Glutamatergic neuron (in vitro differentiated cells): ENCODE measurements at regions not wholly inside any gene's neighbourhood (a gene's known extent, or its start where the extent isn't known, plus 50 kb on each side); places are given as distances from the start of the nearest gene placed in this dataset.

Experiments
- DNase-seq: peaks from one replicate; pipeline ENCODE4 v3.0.0; 2022
- H3K27ac Mint-ChIP-seq: one replicate; pipeline ENCODE4 v1.8.0; 2020; ENCODE audit warnings: mild to moderate bottlenecking, mixed read lengths, inconsistent platforms; ENCODE audit not compliant: unreplicated experiment
- H3K27me3 Mint-ChIP-seq: one replicate; pipeline ENCODE4 v1.8.0; 2020; ENCODE audit warnings: mild to moderate bottlenecking, moderate library complexity, mixed read lengths, inconsistent platforms; ENCODE audit not compliant: unreplicated experiment
- H3K36me3 Mint-ChIP-seq: one replicate; pipeline ENCODE4 v1.8.0; 2020; ENCODE audit warnings: mild to moderate bottlenecking, mixed read lengths, inconsistent platforms; ENCODE audit not compliant: unreplicated experiment
- H3K4me1 Mint-ChIP-seq: one replicate; pipeline ENCODE4 v1.8.0; 2020; ENCODE audit warnings: mild to moderate bottlenecking, low read depth, mixed read lengths, inconsistent platforms; ENCODE audit not compliant: unreplicated experiment
- H3K4me3 Mint-ChIP-seq: one replicate; pipeline ENCODE4 v1.8.0; 2020; ENCODE audit warnings: mild to moderate bottlenecking, mixed read lengths, inconsistent platforms; ENCODE audit not compliant: unreplicated experiment
- H3K9me3 Mint-ChIP-seq: one replicate; pipeline ENCODE4 v1.8.0; 2020; ENCODE audit warnings: mild to moderate bottlenecking, moderate library complexity, mixed read lengths, inconsistent platforms; ENCODE audit not compliant: unreplicated experiment
- TF ChIP-seq, protein P1 (sequence below): fragments of 200-600 bp; sonication (generic); IDR thresholded peaks from one replicate; pipeline ENCODE4 v1.5.0; 2021; ENCODE audit not compliant: partially characterized antibody, unreplicated experiment

DNA sequence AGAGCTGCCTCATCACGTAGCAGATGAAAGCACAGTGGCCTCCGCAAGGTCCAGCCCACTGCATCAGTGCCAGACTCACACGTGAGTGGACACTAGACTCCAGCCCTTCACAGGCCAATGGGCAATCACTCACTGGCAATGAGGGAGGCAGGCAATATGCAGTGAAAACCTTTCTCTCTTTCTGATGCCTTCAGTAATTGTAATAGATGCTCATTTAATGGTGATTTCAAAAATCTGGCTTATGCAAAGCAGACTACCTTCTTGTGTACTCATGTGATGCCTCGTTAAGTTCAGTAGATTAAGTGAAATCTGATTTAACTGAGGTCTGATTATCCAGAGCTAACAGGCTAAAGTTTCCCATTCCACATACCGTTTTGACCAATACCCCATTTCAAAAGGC, 546.9 kb downstream of the MIAT start:
- TF ChIP-seq, protein P1, sequence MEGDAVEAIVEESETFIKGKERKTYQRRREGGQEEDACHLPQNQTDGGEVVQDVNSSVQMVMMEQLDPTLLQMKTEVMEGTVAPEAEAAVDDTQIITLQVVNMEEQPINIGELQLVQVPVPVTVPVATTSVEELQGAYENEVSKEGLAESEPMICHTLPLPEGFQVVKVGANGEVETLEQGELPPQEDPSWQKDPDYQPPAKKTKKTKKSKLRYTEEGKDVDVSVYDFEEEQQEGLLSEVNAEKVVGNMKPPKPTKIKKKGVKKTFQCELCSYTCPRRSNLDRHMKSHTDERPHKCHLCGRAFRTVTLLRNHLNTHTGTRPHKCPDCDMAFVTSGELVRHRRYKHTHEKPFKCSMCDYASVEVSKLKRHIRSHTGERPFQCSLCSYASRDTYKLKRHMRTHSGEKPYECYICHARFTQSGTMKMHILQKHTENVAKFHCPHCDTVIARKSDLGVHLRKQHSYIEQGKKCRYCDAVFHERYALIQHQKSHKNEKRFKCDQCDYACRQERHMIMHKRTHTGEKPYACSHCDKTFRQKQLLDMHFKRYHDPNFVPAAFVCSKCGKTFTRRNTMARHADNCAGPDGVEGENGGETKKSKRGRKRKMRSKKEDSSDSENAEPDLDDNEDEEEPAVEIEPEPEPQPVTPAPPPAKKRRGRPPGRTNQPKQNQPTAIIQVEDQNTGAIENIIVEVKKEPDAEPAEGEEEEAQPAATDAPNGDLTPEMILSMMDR, result no peak
- DNase-seq, result no peak
- no peak overlapping the region for H3K4me3 Mint-ChIP-seq
- H3K9me3 Mint-ChIP-seq, result peaks cover 3% of the 10 kb centered on the region
- no peaks in the 10 kb centered on the region for H3K4me1 Mint-ChIP-seq
- H3K27ac Mint-ChIP-seq, result no peak overlapping the region
- H3K27me3 Mint-ChIP-seq, result peaks cover 1% of the 10 kb centered on the region
- H3K36me3 Mint-ChIP-seq, result no peaks in the 10 kb centered on the region

DNA sequence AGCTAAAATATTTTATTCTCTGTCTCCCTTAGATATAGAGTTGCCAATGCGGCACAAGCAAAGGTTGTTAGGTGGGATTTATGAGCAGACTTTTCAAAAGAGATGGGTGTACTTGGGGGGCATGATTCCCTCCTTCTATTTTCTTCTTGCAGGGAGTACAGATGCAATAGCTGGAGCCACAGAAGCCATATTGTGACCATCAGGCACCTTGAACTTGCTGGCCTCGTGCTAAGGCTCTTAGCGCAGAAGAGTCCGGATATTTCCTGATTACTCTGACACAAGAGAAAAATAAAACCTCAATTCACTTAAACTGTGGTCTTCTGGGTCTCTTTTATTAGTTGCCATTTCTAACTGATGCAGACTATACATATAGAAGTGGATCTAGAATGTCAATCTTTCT, 547.4 kb downstream of the MIAT start:
- Mint-ChIP-seq H3K9me3 (peaks cover 3% of the 10 kb centered on the region), H3K4me1 (no peaks in the 10 kb centered on the region), H3K27ac (no peak overlapping the region), H3K27me3 (peaks cover 1% of the 10 kb centered on the region), H3K36me3 (no peaks in the 10 kb centered on the region), H3K4me3 (no peak overlapping the region)
- no peak for DNase-seq
- TF ChIP-seq, protein P1, result no peak

DNA sequence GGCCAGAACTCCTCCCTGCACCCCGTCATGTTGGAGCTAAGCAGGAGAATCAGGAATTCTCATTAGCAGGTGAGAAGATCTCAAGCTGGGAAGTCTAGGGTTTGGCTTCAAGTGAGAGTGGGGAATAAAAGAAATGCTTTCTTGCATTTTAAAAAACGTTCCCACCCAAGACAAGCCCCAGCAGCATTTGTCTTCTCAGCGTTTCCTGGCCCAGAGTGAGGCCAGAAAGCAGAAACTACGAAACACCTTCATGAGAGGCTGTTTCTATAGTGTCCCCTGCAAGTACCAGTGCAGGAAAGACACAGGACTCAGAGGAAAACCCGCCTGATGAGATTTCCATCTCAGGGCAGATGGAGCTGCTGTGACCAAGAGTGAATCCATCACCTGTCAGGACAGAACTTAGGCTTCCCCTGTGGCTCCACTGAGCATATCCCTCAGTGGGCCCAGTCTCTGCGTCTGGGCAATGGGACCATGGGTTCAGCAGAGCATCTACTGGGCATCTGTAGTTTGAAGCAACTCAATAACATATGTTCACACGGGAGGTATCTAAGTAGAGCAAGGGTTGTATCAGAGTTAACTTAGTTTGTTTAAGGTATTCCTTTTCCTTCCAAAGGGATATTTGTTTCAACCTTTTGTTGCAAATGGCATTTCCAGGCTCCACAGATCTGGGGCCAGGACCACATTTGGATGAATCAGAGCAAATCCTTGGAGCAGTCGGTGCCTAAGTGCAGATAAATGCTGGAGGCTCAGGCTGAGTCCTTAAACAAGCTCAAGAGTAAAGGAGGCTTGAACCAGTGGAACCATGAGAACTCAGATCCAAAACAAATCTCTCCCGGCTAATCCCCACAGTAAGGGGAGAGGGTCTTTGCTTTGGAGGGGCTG, 548.3 kb downstream of the MIAT start:
- H3K9me3 Mint-ChIP-seq, result peaks cover 3% of the 10 kb centered on the region
- H3K36me3 Mint-ChIP-seq, result no peaks in the 10 kb centered on the region
- no peak overlapping the region for H3K4me3 Mint-ChIP-seq
- no peak overlapping the region for H3K27ac Mint-ChIP-seq
- no peaks in the 10 kb centered on the region for H3K27me3 Mint-ChIP-seq
- TF ChIP-seq, protein P1, result no peak
- no peak for DNase-seq
- no peaks in the 10 kb centered on the region for H3K4me1 Mint-ChIP-seq

DNA sequence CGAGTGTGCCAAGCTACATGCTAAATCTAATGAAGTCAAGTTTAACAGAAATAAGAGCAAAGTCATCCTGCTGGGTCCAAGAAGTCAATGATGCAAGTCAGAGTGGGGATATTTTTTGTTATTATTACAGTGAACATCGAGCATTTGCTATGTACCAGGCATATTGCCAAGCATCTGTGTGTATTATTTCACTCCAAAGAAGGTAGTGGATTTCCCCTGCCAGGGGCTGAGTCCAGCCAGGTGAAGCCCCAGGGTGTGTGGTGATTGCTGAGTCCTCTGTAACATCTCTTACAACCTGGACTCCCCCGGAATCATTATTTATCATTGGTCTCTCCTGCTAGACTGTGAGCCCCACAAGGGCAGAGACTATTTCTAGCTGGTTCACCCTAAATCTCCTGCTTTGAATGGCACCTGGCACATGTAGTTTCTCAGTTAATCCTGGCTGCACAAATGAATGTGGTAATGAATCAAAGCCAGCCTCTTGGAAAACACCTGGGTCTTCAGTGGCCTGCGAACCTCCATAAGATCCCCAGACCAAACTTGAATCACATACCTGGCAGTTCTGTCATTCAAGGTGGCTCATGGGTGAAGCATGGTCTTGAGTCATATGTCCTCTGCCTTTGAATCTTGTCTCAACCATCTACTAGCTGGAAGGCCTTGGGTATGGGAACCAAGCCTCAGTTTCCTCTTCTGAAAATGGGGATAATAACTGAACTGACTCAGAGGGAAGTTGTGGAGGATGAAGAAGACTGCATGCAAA, 549.2 kb downstream of the MIAT start:
- H3K4me1 Mint-ChIP-seq, result no peaks in the 10 kb centered on the region
- TF ChIP-seq, protein P1, result no peak
- no peak overlapping the region for H3K4me3 Mint-ChIP-seq
- peaks cover 3% of the 10 kb centered on the region for H3K9me3 Mint-ChIP-seq
- no peaks in the 10 kb centered on the region for H3K27me3 Mint-ChIP-seq
- no peak overlapping the region for H3K27ac Mint-ChIP-seq
- DNase-seq, result no peak
- H3K36me3 Mint-ChIP-seq, result no peaks in the 10 kb centered on the region

DNA sequence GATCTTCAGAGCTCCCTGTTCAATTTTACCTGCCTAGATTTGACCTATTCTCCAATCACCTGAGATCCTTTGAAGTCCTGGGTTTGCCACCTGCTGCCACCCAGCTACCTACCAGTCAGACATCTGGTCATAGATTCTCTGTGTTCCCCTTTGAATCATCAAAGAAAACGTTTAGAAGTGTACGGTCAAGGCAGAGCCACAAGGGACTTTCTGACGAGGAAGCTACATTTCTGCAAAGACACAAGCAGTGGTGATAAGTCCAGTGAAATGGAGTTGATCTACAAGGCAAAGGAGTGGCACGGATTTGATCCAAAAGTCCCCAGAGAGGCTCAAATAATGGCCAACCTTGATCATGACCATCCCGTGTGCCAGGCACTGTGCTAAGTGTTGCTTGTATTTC, 549.9 kb downstream of the MIAT start:
- no peak for DNase-seq
- no peaks in the 10 kb centered on the region for H3K27me3 Mint-ChIP-seq
- H3K4me3 Mint-ChIP-seq, result no peak overlapping the region
- peaks cover 3% of the 10 kb centered on the region for H3K9me3 Mint-ChIP-seq
- H3K4me1 Mint-ChIP-seq, result no peaks in the 10 kb centered on the region
- H3K36me3 Mint-ChIP-seq, result no peaks in the 10 kb centered on the region
- TF ChIP-seq, protein P1, result no peak
- no peak overlapping the region for H3K27ac Mint-ChIP-seq
